ENCODE measurements at regions not wholly inside any gene's neighbourhood (a gene's known extent, or its start where the extent isn't known, plus 50 kb on each side); places are given as distances from the start of the nearest gene placed in this dataset.

DNA sequence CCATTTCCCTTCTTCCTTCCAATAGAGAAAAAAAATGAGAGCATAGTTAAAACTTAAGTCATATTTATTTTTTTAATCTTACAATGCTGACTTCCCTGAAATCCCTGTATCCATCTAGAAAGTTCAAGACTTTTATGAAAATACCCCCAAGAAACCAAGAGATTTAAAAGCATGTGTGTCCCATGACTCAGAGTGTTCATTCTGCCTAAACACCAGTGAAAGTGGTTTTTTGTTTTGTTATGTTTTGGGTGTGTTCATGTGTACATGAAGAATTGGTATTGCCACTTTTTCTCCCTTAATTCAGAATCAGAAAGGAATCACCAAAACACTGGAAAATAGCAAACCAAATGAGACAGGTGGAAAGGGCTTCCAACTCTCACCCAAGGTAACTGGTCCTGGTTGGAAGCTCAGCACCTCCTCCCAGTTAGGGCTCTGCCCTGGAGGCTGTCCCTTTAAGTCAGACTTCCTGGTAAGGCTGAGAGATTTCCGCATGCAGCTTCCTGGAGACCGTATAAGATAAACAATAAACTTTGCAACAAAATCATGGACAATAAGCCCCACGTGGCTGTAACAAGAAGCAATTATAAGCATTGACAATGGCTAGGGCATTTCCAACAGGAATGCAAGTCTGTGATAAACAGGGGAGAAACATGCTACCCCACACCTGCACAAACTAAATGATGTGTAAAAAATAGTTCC, 121.9 kb upstream of the ARHGEF3 start:
- H3K27ac ChIP-seq (ENCODE audit: low read length), result no peak overlapping the region
- peaks cover 39% of the 10 kb centered on the region for H3K4me1 ChIP-seq (ENCODE audit: low read length)
- no peak for TF ChIP-seq EZH2phosphoT487 (IDR thresholded peaks at IDR 0.05; ENCODE audit: low read depth)
- no peak overlapping the region for H3K9ac ChIP-seq (ENCODE audit: low read length)
- no peaks in the 10 kb centered on the region for H3K36me3 ChIP-seq (replicated peaks; ENCODE audit: low read depth, low read length)
- no peak overlapping the region for H3K4me2 ChIP-seq (ENCODE audit: low read length)
- no peaks in the 10 kb centered on the region for H4K20me1 ChIP-seq (ENCODE audit: insufficient read depth, low read length)
- H3K4me3 ChIP-seq (ENCODE audit: low read length), result no peak overlapping the region
- H3K9me3 ChIP-seq (ENCODE audit: insufficient read depth, low read length), result no peaks in the 10 kb centered on the region
- no peaks in the 10 kb centered on the region for H3K79me2 ChIP-seq (ENCODE audit: low read length)
- H2AFZ ChIP-seq (ENCODE audit: low read depth, low read length), result no peak overlapping the region
- 0 out of 2 replicates have a peak, but pooled peaks cover 5% of the 10 kb centered on the region for H3K27me3 ChIP-seq (ENCODE audit: low read depth, low read length)

DNA sequence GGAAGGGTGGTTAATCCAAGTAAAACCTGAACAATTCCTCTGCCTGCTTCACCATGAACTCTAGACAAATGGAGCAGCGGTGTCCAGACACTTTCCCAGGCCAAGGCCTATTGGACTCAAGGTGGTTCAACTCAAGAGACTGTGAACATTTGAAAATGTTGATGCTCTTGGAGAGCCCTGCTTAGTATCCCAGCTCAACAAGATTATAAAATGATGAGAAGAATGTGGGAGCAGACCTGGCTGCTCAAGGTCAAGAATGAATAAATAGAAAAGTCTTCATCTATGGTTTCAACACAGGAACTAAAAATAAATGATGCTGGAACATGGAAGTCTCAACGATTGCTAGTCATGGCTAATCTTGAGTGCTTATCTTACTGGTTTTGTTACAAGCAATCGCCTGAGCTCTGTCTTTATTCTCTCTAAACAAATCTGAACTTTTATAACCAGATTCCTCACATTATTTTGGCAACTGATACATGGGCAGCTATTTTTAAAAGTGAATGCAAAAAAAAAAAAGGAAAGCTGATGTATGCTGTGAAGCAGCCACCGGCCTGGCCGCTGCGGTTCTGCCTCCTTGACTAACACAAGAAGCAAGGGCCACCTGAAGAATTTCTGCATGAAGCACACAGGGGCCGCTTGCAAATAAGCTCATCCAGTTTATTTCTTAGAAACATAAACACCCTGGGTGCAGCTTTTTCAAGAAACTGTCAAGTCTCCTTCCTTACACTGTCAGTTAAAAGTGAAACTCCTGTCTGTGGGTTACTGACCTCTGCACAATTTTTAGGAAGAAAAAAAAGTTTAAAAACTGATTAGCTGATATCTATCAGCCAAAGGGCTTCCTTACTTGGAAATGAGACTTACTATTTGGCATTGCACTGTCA, 120.1 kb upstream of the ARHGEF3 start:
- H4K20me1 ChIP-seq (ENCODE audit: insufficient read depth, low read length), result no peaks in the 10 kb centered on the region
- peak overlapping the region; percentile 26 for H3K4me3 ChIP-seq (ENCODE audit: low read length)
- H3K4me1 ChIP-seq (ENCODE audit: low read length), result peaks cover 57% of the 10 kb centered on the region

DNA sequence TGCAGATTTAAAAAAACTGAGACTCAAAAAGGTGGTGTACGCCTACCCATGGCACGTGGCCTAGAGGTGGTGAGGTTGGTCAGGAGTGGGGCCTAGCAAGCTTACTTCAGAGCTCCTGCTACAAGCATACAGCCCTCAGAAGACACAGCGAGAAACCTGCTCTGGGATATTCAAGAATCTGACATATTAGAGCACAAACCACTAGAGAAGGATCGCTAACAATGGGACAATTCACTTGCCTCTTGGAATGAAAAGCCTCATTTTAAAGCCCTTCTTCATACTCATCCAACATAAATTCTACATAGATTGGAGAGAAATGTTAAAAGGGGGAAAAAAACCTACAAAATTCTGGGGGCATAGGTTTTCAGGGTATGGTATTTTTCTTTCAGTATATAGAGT, 118.0 kb upstream of the ARHGEF3 start:
- Histone ChIP-seq H3K4me2 (ENCODE audit: low read length) (peak overlapping the region; percentile 98), H3K4me3 (ENCODE audit: low read length) (no peak overlapping the region), H3K9me3 (ENCODE audit: insufficient read depth, low read length) (no peaks in the 10 kb centered on the region), H3K4me1 (ENCODE audit: low read length) (peaks cover 77% of the 10 kb centered on the region), H3K36me3 (replicated peaks; ENCODE audit: low read depth, low read length) (no peaks in the 10 kb centered on the region), H3K27ac (ENCODE audit: low read length) (no peak overlapping the region), H3K9ac (ENCODE audit: low read length) (no peak overlapping the region), H4K20me1 (ENCODE audit: insufficient read depth, low read length) (no peaks in the 10 kb centered on the region), H3K27me3 (ENCODE audit: low read depth, low read length) (0 out of 2 replicates have a peak, but pooled peaks cover 5% of the 10 kb centered on the region), H2AFZ (ENCODE audit: low read depth, low read length) (no peak overlapping the region), H3K79me2 (ENCODE audit: low read length) (no peaks in the 10 kb centered on the region)
- TF ChIP-seq, protein P1, sequence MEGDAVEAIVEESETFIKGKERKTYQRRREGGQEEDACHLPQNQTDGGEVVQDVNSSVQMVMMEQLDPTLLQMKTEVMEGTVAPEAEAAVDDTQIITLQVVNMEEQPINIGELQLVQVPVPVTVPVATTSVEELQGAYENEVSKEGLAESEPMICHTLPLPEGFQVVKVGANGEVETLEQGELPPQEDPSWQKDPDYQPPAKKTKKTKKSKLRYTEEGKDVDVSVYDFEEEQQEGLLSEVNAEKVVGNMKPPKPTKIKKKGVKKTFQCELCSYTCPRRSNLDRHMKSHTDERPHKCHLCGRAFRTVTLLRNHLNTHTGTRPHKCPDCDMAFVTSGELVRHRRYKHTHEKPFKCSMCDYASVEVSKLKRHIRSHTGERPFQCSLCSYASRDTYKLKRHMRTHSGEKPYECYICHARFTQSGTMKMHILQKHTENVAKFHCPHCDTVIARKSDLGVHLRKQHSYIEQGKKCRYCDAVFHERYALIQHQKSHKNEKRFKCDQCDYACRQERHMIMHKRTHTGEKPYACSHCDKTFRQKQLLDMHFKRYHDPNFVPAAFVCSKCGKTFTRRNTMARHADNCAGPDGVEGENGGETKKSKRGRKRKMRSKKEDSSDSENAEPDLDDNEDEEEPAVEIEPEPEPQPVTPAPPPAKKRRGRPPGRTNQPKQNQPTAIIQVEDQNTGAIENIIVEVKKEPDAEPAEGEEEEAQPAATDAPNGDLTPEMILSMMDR (IDR thresholded peaks at IDR 0.05; ENCODE audit: low read depth, low read length), result no peak
- TF ChIP-seq EZH2phosphoT487 (IDR thresholded peaks at IDR 0.05; ENCODE audit: low read depth), result no peak

More for the DNA sequence above, 120.1 kb upstream of the ARHGEF3 start:
- H3K4me2 ChIP-seq (ENCODE audit: low read length), result peak overlapping the region; percentile 48
- H3K9ac ChIP-seq (ENCODE audit: low read length), result no peak overlapping the region
- no peaks in the 10 kb centered on the region for H3K36me3 ChIP-seq (replicated peaks; ENCODE audit: low read depth, low read length)
- no peak overlapping the region for H2AFZ ChIP-seq (ENCODE audit: low read depth, low read length)
- H3K27me3 ChIP-seq (ENCODE audit: low read depth, low read length), result 0 out of 2 replicates have a peak, but pooled peaks cover 5% of the 10 kb centered on the region
- no peaks in the 10 kb centered on the region for H3K9me3 ChIP-seq (ENCODE audit: insufficient read depth, low read length)
- H3K27ac ChIP-seq (ENCODE audit: low read length), result no peak overlapping the region
- no peaks in the 10 kb centered on the region for H3K79me2 ChIP-seq (ENCODE audit: low read length)
- TF ChIP-seq EZH2phosphoT487 (IDR thresholded peaks at IDR 0.05; ENCODE audit: low read depth), result no peak
- TF ChIP-seq, protein P1 (IDR thresholded peaks at IDR 0.05; ENCODE audit: low read depth, low read length), result no peak

DNA sequence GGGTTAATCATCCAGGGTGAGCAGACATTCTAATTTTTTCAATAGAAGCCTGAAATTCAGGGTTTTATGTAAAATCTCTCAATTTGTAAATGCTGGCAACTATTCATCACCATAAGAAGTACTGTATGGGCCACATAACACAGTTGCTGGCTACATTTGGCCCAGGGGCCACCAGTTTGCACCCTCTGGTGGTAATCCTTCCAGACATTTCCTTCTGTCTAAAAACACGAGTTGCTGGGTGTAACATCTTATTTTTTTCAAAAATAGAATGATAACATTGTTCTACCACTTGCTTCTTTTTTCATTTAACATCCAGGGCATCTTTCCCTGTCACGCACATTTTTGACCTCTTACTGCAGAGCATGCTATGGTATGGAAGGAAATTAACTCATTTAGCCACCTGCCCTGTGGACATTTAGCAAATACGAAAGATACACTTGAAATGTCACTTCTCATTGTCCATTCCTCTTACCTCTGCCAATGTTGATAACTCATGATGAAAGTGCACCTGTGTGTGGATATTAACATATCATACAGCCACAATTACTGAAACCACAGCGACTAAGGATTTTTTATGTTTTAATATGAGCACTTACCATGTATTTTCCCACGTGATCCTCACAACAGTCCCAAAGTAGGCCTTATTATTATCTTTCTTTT, 117.5 kb upstream of the ARHGEF3 start:
- Histone ChIP-seq H4K20me1 (ENCODE audit: insufficient read depth, low read length) (no peaks in the 10 kb centered on the region), H3K4me3 (ENCODE audit: low read length) (peak overlapping the region; percentile 75; the same call in 1 of the 2 replicates), H3K4me1 (ENCODE audit: low read length) (peaks cover 82% of the 10 kb centered on the region), H3K79me2 (ENCODE audit: low read length) (no peaks in the 10 kb centered on the region), H3K4me2 (ENCODE audit: low read length) (peak overlapping the region; percentile 98), H3K36me3 (replicated peaks; ENCODE audit: low read depth, low read length) (no peaks in the 10 kb centered on the region), H3K9ac (ENCODE audit: low read length) (peak overlapping the region; percentile 3; the same call in 1 of the 2 replicates), H3K27me3 (ENCODE audit: low read depth, low read length) (0 out of 2 replicates have a peak, but pooled peaks cover 5% of the 10 kb centered on the region), H3K9me3 (ENCODE audit: insufficient read depth, low read length) (no peaks in the 10 kb centered on the region), H3K27ac (ENCODE audit: low read length) (peak overlapping the region; percentile 96; the same call in 1 of the 2 replicates), H2AFZ (ENCODE audit: low read depth, low read length) (no peak overlapping the region)
- TF ChIP-seq EZH2phosphoT487 (IDR thresholded peaks at IDR 0.05; ENCODE audit: low read depth), result no peak
- TF ChIP-seq, protein P1 (IDR thresholded peaks at IDR 0.05; ENCODE audit: low read depth, low read length), result peak; percentile 49
